GM19239 (cell line): ENCODE measurements at regions not wholly inside any gene's neighbourhood (a gene's known extent, or its start where the extent isn't known, plus 50 kb on each side); places are given as distances from the start of the nearest gene placed in this dataset.
"Not testable (repeated sequence)": the region's sequence is repeated elsewhere in the genome, so short reads cannot be mapped to it uniquely, and the experiment has no call there.

ENCODE experiments used
- DNase-seq: peaks from one replicate; pipeline ENCODE4 v3.0.0; 2011; ENCODE audit warnings: low spot score; ENCODE audit not compliant: insufficient read length
- FAIRE-seq: peaks from 2 replicates; lab custom pipeline; 2011; peaks lifted over from hg19 to GRCh38; lab: Jason Lieb, UNC

- DNase-seq (no peak), FAIRE-seq (no peak)
These were observed 174.0 kb upstream of the NTF3 start for GRCh38 chr12:5257763-5258495.

- DNase-seq, result no peak
- no peak for FAIRE-seq
These were observed 173.4 kb upstream of the NTF3 start for GRCh38 chr12:5258498-5258897.

DNA sequence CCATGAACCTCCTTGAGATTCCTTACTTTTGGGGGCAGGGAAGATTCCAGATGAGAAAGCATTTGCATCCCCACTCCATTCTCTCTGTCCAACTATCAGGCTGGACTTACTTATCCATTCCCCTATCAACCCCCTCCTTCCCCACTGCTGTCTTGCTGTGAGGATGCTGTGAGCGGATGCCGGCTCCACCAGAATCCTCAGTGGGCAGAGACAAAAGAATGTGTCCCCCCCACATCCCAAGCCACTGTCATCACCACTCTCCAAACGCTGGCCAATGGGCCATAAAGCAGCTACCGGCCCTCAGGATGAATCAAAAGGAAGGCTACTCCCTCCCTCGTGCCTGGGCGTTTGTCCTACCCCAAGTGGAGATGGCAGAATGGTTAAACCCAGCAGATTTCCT lies 173.0 kb upstream of the NTF3 start:
- DNase-seq (no peak), FAIRE-seq (no peak)

GRCh38 chr12:5259523-5259922 lies 172.4 kb upstream of the NTF3 start:
- FAIRE-seq (no peak), DNase-seq (no peak)

- DNase-seq, result no peak
- FAIRE-seq, result no peak
These were observed 171.8 kb upstream of the NTF3 start for GRCh38 chr12:5260086-5260485.

DNA sequence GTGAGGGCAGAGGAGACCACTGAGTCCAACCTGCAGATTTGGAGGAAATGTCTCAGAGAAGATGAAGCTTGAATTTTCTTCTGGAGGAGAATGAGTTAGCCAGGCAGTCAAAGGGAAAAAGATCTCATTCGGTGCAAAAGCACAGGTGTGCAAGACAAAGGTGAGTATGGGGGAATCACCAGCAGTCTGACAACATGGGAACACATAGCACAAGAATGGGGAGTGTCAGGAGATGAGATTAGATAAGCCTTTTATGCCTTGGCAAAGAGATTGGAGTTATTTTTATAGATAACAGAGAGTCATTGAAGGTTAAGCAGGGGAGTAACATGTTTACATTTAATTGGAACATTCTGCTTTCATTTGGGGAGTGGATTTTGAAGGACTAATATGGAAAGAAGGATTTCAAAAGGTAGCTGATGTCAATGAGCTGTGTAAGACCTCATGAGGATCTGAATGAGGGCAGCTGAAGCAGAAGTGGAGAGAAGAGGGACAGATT lies 171.3 kb upstream of the NTF3 start:
- FAIRE-seq (no peak), DNase-seq (no peak)

- no peak for FAIRE-seq
- no peak for DNase-seq
These were observed 169.5 kb upstream of the NTF3 start for GRCh38 chr12:5262450-5262849.

- no peak for FAIRE-seq
- no peak for DNase-seq
These were observed 169.0 kb upstream of the NTF3 start for GRCh38 chr12:5262885-5263284.

DNA sequence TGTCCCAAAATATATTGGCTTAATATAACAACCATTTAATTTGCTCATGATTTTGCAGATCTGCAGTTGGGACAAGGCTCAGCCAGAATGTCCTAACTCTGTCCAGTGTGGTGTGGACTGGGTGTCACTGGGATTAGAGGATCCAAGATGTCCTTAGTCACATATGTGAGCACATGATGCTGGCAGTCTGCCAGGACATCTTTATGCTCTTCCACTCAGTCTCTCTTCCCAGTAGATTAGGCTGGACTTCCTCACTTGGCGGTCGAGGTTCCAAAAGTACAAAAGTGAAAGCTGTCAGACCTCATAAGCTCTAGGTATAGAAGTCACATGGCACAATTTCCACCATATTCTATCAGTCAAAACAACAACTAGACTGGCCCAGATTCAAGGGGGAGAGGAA lies 167.9 kb upstream of the NTF3 start:
- FAIRE-seq (no peak), DNase-seq (no peak)

GRCh38 chr12:5267603-5268423 lies 164.1 kb upstream of the NTF3 start:
- FAIRE-seq (no peak), DNase-seq (no peak)

DNA sequence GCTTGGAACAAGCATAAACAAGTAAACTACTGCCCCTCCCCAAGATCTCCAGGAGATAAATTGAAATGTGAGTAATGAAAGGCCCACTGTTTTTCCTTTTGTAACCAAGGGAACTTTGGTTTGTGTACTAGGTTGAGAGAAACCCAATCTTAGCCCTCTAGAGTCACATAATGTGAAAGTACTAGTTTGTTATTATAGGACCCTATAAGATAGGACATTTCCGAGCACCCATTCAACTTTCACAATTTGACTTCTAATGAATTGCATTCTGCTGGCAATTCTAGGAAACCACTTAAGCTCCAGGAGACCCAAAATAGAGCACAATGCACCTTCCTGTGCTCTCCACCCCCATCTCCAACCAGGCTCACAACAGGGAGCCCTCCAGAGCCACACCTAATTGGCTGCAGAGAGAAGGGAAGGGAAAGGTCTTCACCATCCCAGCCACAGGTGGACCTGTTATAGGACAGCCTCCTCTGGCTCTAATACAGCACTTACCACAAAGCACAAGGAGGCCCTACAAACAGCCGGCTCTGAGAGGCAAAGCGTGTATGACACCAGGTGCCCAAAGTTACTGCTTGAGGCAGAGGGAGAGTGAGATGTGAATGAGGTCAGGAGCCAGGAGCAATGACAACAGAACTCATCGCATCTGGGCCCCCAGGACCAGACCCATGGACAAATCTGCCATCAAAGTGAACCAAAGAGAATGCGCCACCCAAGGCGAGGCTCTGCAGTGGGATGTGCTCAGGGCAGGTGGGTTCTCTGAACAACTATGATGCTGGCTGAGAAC lies 163.3 kb upstream of the NTF3 start:
- DNase-seq, result no peak
- no peak for FAIRE-seq

- FAIRE-seq, result no peak
- no peak for DNase-seq
These were observed 162.1 kb upstream of the NTF3 start for GRCh38 chr12:5269846-5270245.

GRCh38 chr12:5272018-5272785 lies 159.7 kb upstream of the NTF3 start:
- no peak for FAIRE-seq

GRCh38 chr12:5273709-5274108 lies 158.2 kb upstream of the NTF3 start:
- DNase-seq (no peak), FAIRE-seq (no peak)

More at GRCh38 chr12:5272018-5272785, 159.7 kb upstream of the NTF3 start:
- DNase-seq, result no peak

GRCh38 chr12:5276327-5276880 lies 155.5 kb upstream of the NTF3 start:
- DNase-seq (no peak), FAIRE-seq (no peak)

DNA sequence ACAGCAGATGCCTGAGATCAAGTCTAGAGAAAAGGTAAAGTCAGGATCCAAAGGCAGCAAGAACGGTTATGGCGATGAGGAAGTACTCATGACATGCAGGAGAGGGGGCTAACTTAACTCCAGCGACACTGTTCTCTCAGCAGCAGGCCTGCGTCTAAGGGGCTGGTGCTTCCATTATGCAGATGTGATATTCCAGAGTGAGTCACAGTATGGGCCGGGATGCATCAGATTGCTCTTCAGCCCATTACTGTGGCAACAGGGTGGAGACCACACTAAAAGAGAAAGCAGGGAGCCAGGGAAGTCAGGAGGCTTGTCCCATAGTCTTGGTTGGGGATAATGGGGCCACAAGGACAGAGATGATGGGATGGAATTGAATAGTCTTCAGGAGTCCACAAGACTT lies 151.8 kb upstream of the NTF3 start:
- no peak for FAIRE-seq
- no peak for DNase-seq

DNA sequence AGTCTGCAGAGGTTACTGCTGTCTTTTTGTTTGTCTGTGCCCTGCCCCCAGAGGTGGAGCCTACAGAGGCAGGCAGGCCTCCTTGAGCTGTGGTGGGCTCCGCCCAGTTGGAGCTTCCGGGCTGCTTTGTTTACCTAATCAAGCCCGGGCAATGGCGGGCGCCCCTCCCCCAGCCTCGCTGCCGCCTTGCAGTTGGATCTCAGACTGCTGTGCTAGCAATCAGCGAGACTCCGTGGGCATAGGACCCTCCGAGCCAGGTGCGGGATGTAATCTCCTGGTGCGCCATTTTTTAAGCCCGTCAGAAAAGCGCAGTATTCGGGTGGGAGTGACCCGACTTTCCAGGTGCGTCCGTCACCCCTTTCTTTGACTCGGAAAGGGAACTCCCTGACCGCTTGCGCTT lies 141.5 kb upstream of the NTF3 start:
- FAIRE-seq, DNase-seq: not testable (repeated sequence)

DNA sequence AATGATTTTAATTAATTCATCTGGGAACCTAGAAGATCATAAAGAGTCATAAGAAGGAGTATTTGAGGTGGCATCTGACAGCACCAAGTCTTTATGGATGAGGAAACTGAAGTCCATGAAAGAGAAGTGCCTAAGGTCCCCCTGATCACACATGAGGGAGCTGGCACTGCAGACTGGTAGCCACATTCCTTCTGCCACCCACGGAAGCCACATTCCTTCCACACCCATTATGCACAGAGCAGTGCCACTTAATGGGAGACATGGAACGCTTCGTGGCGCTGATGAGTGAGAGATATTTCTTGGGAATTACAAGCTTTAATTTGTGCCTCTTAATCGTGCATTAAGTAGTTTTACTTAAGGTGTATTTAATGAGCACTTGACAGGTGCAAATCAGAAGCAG lies 139.3 kb upstream of the NTF3 start:
- FAIRE-seq (no peak), DNase-seq (no peak)

DNA sequence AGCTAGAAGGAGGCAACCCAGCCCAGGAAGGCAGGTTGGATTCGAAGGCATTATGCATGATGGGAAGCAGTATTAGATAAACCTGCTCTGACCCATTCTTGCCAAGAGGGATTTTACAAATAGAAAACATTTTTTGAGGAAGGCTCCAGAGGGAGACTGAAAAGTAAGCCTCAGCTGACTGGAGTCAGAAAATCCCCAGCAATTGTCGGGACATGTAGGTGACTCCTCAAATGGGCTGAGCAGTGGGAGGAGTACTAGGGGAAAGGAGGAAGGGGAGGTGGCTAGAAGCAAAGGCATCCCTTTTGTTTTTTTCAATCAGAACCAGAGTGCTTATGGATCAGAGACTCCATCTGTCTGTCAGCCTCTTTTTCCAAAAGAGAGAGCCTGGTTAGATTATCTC lies 138.1 kb upstream of the NTF3 start:
- no peak for DNase-seq
- FAIRE-seq, result no peak
